GM12878 (cell line): ENCODE measurements at regions not wholly inside any gene's neighbourhood (a gene's known extent, or its start where the extent isn't known, plus 50 kb on each side); places are given as distances from the start of the nearest gene placed in this dataset.

Source experiments
- ATAC-seq: fragments of 200-7000 bp; cut with Tn5 transposase; 3 replicates; pipeline ENCODE4 v1.9.1; 2020; ENCODE audit warnings: mild to moderate bottlenecking, moderate library complexity
- BruUV-seq: library from RNA; stranded (reverse); fragments of 400-500 nt; replicated peaks from 2 replicates; lab custom pipeline; 2021; lab: Mats Ljungman, UMichigan
- CTCF ChIA-PET: fragments of 300-600 bp; sonication (Branson Sonifier 250); formaldehyde crosslinking; extraction: SDS; loops from one replicate; lab custom pipeline; 2021; ENCODE audit warnings: inconsistent platforms; lab: Yijun Ruan, JAX
- POLR2A ChIA-PET: fragments of 350-600 bp; formaldehyde crosslinking; extraction: SDS; loops from one replicate; lab custom pipeline; 2021; ENCODE audit warnings: inconsistent platforms; lab: Charles Lee
- RAD21 ChIA-PET: fragments of 300-600 bp; sonication (Branson Sonifier 250); formaldehyde crosslinking; loops from one replicate; lab custom pipeline; 2023; ENCODE audit warnings: antibody characterized with exemption; ENCODE audit not compliant: unreplicated experiment; lab: Charles Lee
- SMC1A ChIA-PET: fragments of 300-600 bp; sonication (Branson Sonifier 250); formaldehyde crosslinking; loops from one replicate; lab custom pipeline; 2023; ENCODE audit not compliant: unreplicated experiment, uncharacterized antibody; lab: Charles Lee
- DNase-seq: peaks from one replicate; pipeline ENCODE4 v3.0.0-alpha.2; 2011; ENCODE audit warnings: low read depth, low spot score
- FAIRE-seq: peaks from 3 replicates; lab custom pipeline; 2011; peaks lifted over from hg19 to GRCh38; lab: Jason Lieb, UNC
- H2AFZ ChIP-seq: 2 replicates; pipeline ENCODE4 v1.6.0; 2011; ENCODE audit warnings: low read depth, low read length, control low read depth; ENCODE audit not compliant: control insufficient read depth
- H3K27ac ChIP-seq: 2 replicates; pipeline ENCODE4 v1.5.1; 2011; ENCODE audit warnings: control low read depth; ENCODE audit not compliant: control insufficient read depth, insufficient read depth
- H3K27me3 ChIP-seq, 2 experiments: replicated peaks in 1 of 2; 2 replicates each; pipeline versions ENCODE4 v1.6.0 to v1.6.1; 2011; ENCODE audit warnings: low read length in 1 of 2; ENCODE audit not compliant: control insufficient read depth in 2 of 2, insufficient read depth in 2 of 2
- H3K36me3 ChIP-seq, 2 experiments: 2 replicates each; pipeline ENCODE4 v1.5.1; 2011; ENCODE audit warnings: low read length in 1 of 2; ENCODE audit not compliant: control insufficient read depth in 2 of 2, insufficient read depth in 2 of 2
- H3K4me1 ChIP-seq: 2 replicates; pipeline ENCODE4 v1.6.1; 2011; ENCODE audit warnings: mild to moderate bottlenecking, low read length, moderate library complexity, mixed read lengths; ENCODE audit not compliant: control insufficient read depth, insufficient read depth
- H3K4me2 ChIP-seq: 2 replicates; pipeline ENCODE4 v1.6.0; 2011; ENCODE audit warnings: control low read depth; ENCODE audit not compliant: control insufficient read depth, insufficient read depth
- H3K4me3 ChIP-seq: fragments of 200-600 bp; sonication (generic); 2 replicates; pipeline ENCODE4 v1.5.1; 2016
- H3K79me2 ChIP-seq: 2 replicates; pipeline ENCODE4 v1.6.0; 2011; ENCODE audit warnings: low read length; ENCODE audit not compliant: control insufficient read depth, insufficient read depth
- H3K9ac ChIP-seq: 2 replicates; pipeline ENCODE4 v1.8.0; 2011; ENCODE audit warnings: low read length, control low read depth, mixed read lengths; ENCODE audit not compliant: control insufficient read depth, insufficient read depth
- H3K9me3 ChIP-seq: replicated peaks from 3 replicates; pipeline ENCODE4 v1.5.1; 2011; ENCODE audit warnings: mild to moderate bottlenecking, low read length; ENCODE audit not compliant: control insufficient read depth, insufficient read depth
- H4K20me1 ChIP-seq: 2 replicates; pipeline ENCODE4 v1.6.0; 2011; ENCODE audit not compliant: control insufficient read depth, insufficient read depth
- BHLHE40 ChIP-seq, 2 experiments: fragments of 450-650 bp in 1 of 2; IDR thresholded peaks; 2 replicates each; pipeline ENCODE4 v1.6.1; 2011 to 2017; ENCODE audit warnings: low read depth in 2 of 2, borderline replicate concordance in 1 of 2, improper control_type of control experiment in 1 of 2, low read length in 1 of 2, mild to moderate bottlenecking in 1 of 2
- E2F8 ChIP-seq: fragments of 450-650 bp; IDR thresholded peaks from 2 replicates; pipeline ENCODE4 v1.6.1; 2018; ENCODE audit warnings: mild to moderate bottlenecking, low read depth, moderate library complexity; ENCODE audit not compliant: partially characterized antibody
- EP300 ChIP-seq, 2 experiments: fragments of 150-350 bp in 1 of 2; IDR thresholded peaks; 2 replicates each; pipeline ENCODE4 v1.6.1; 2011 to 2012; ENCODE audit warnings: low read depth in 2 of 2, low read length in 2 of 2, borderline replicate concordance in 1 of 2, improper control_type of control experiment in 1 of 2, inconsistent platforms in 1 of 2; ENCODE audit not compliant: control insufficient read depth in 1 of 2
- ETV6 ChIP-seq, 2 experiments: fragments of 450-650 bp in 1 of 2; IDR thresholded peaks in 1 of 2; conservative IDR thresholded peaks in 1 of 2; 2 replicates each; pipeline ENCODE4 v1.6.1; 2014; ENCODE audit warnings: antibody characterized with exemption in 1 of 2, borderline replicate concordance in 1 of 2, low read depth in 1 of 2, mild to moderate bottlenecking in 1 of 2, moderate library complexity in 1 of 2
- GATAD2B ChIP-seq: fragments of 450-650 bp; conservative IDR thresholded peaks from 2 replicates; pipeline ENCODE4 v1.6.1; 2017; ENCODE audit warnings: low read depth, mild to moderate bottlenecking, moderate library complexity
- HDAC2 ChIP-seq: fragments of 200-600 bp; sonication (generic); IDR thresholded peaks from 2 replicates; pipeline ENCODE4 v1.6.1; 2017
- IKZF1 ChIP-seq: fragments of 450-650 bp; conservative IDR thresholded peaks from 2 replicates; pipeline ENCODE4 v1.6.1; 2017; ENCODE audit warnings: antibody characterized with exemption, mild to moderate bottlenecking
- POLR2AphosphoS5 ChIP-seq: IDR thresholded peaks from 2 replicates; pipeline ENCODE4 v1.6.1; 2011; ENCODE audit warnings: mild to moderate bottlenecking, low read length, inconsistent platforms
- SIX5 ChIP-seq: IDR thresholded peaks from 2 replicates; pipeline ENCODE4 v1.6.1; 2011; ENCODE audit warnings: mild to moderate bottlenecking, low read depth, low read length, moderate library complexity; ENCODE audit not compliant: severe bottlenecking
- SP1 ChIP-seq: IDR thresholded peaks from one replicate; pipeline ENCODE4 v1.6.1; 2011; ENCODE audit warnings: low read depth, low read length
- YY1 ChIP-seq: IDR thresholded peaks from 2 replicates; pipeline ENCODE4 v1.6.1; 2011; ENCODE audit warnings: low read depth, mild to moderate bottlenecking, low read length
- ZNF687 ChIP-seq: fragments of 450-650 bp; IDR thresholded peaks from 2 replicates; pipeline ENCODE4 v1.6.1; 2017; ENCODE audit warnings: mild to moderate bottlenecking, moderate library complexity
- WGBS: methylation state at CpG from one replicate; pipeline ENCODE4 v1.1.6; 2016; ENCODE audit warnings: low lambda C conversion rate; ENCODE audit not compliant: insufficient replicate concordance, insufficient coverage; ENCODE audit errors: missing lambda C conversion rate; 5-methylcytosine and 5-hydroxymethylcytosine counted together
- in situ Hi-C: fragments of 300-500 bp; cut with MboI; formaldehyde crosslinking; loops from 9 replicates; pipeline ENCODE4 v1.14.3; 2018; ENCODE audit warnings: mixed read lengths
- intact Hi-C: fragments of 100-400 bp; cut with micrococcal nuclease; formaldehyde crosslinking; loops from one replicate; pipeline ENCODE4 v1.14.2; 2022; ENCODE audit not compliant: unreplicated experiment
- TF ChIP-seq, protein P1 (sequence below): fragments of 450-650 bp; IDR thresholded peaks from 2 replicates; pipeline ENCODE4 v1.6.1; 2017; ENCODE audit warnings: low read depth, mild to moderate bottlenecking, moderate library complexity

- no peak for TF ChIP-seq HDAC2
- TF ChIP-seq ETV6 (conservative IDR thresholded peaks at IDR 0.05 in 1 of 2, IDR thresholded peaks at IDR 0.05 in 1 of 2; ENCODE audit: borderline replicate concordance in 1 of 2, low read depth in 1 of 2) = no peak
- TF ChIP-seq IKZF1 = no peak
- no peak for TF ChIP-seq GATAD2B
Observed at GRCh38 chr21:24634749-24635148, 972.5 kb downstream of the MRPL39 start (continued).

DNA sequence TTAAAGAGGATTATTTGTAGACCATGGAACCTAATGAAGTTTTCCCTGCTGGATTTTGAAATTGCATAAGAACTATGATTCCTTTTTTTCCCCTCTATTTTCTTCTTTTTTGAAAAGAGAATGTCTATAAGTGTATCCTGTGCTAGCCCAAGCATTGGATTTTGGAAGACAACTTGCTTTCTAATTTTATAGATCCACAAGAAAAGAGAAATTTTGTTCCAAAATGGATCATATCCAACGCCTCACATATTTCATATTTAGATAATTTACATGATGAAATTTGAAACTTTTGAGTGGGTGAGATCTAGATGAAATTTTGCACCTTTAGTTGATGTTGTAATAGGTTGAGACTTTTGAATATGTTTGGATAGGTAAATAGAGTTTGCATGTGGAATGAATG is 978.7 kb downstream of the MRPL39 start:
- in situ Hi-C loops = no loop called here
- ChIA-PET RAD21 (no interaction called here), POLR2A (no interaction called here), SMC1A (no interaction called here), CTCF (no interaction called here)
- 0% methylated on average over 1 of the region's 1 CpG for WGBS
- Histone ChIP-seq H3K27me3 (no peaks in the 10 kb centered on the region), H4K20me1 (no peaks in the 10 kb centered on the region), H3K9ac (no peak overlapping the region), H3K4me2 (no peak overlapping the region), H3K9me3 (no peaks in the 10 kb centered on the region), H2AFZ (no peak overlapping the region), H3K4me3 (no peak overlapping the region), H3K36me3 (no peaks in the 10 kb centered on the region), H3K27ac (no peak overlapping the region), H3K4me1 (no peaks in the 10 kb centered on the region), H3K79me2 (no peaks in the 10 kb centered on the region)
- ATAC-seq = no peak
- DNase-seq = no peak
- intact Hi-C loops = no loop called here
- BruUV-seq = no TSS peak
- no peak for FAIRE-seq
- TF ChIP-seq SIX5 (no peak), SP1 (no peak), BHLHE40 (IDR thresholded peaks at IDR 0.05; ENCODE audit: borderline replicate concordance in 1 of 2, low read depth in 2 of 2, low read length in 1 of 2) (no peak), EP300 (IDR thresholded peaks at IDR 0.05; ENCODE audit: borderline replicate concordance in 1 of 2, control insufficient read depth in 1 of 2, low read depth in 2 of 2, low read length in 2 of 2) (no peak), ZNF687 (no peak), POLR2AphosphoS5 (no peak), E2F8 (no peak), YY1 (no peak)
- TF ChIP-seq, protein P1, sequence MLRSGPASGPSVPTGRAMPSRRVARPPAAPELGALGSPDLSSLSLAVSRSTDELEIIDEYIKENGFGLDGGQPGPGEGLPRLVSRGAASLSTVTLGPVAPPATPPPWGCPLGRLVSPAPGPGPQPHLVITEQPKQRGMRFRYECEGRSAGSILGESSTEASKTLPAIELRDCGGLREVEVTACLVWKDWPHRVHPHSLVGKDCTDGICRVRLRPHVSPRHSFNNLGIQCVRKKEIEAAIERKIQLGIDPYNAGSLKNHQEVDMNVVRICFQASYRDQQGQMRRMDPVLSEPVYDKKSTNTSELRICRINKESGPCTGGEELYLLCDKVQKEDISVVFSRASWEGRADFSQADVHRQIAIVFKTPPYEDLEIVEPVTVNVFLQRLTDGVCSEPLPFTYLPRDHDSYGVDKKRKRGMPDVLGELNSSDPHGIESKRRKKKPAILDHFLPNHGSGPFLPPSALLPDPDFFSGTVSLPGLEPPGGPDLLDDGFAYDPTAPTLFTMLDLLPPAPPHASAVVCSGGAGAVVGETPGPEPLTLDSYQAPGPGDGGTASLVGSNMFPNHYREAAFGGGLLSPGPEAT = no peak
